Activated CD4-positive, alpha-beta memory T cell treated with anti-CD3 and anti-CD28 coated beads for 36 hours (primary cell): ENCODE measurements at regions not wholly inside any gene's neighbourhood (a gene's known extent, or its start where the extent isn't known, plus 50 kb on each side); places are given as distances from the start of the nearest gene placed in this dataset.

Source experiments
- CTCF ChIA-PET: fragments of 350-600 bp; sonication (Branson Sonifier 250); formaldehyde crosslinking; loops from one replicate; lab custom pipeline; 2021; ENCODE audit warnings: antibody characterized with exemption, inconsistent platforms; lab: Charles Lee
- POLR2A ChIA-PET: fragments of 350-600 bp; sonication (Branson Sonifier 250); formaldehyde crosslinking; loops from one replicate; lab custom pipeline; 2021; ENCODE audit warnings: antibody characterized with exemption; lab: Charles Lee
- DNase-seq: peaks from one replicate; pipeline ENCODE4 v3.0.0-alpha.2; 2020
- H3K27ac Mint-ChIP-seq: one replicate; pipeline ENCODE4 v1.8.0; 2021; ENCODE audit warnings: mixed read lengths
- H3K27me3 Mint-ChIP-seq: one replicate; pipeline ENCODE4 v1.8.0; 2021; ENCODE audit warnings: mixed read lengths
- H3K36me3 Mint-ChIP-seq: one replicate; pipeline ENCODE4 v1.8.0; 2021; ENCODE audit warnings: mixed read lengths
- H3K4me1 Mint-ChIP-seq: one replicate; pipeline ENCODE4 v1.8.0; 2021; ENCODE audit warnings: low read depth, mixed read lengths
- H3K4me3 Mint-ChIP-seq: one replicate; pipeline ENCODE4 v1.8.0; 2021; ENCODE audit warnings: mild to moderate bottlenecking, mixed read lengths
- H3K9me3 Mint-ChIP-seq: one replicate; pipeline ENCODE4 v1.8.0; 2021; ENCODE audit warnings: mixed read lengths
- intact Hi-C: fragments of 100-400 bp; cut with micrococcal nuclease; formaldehyde crosslinking; loops from one replicate; pipeline ENCODE4 v1.15.1; 2023

DNA sequence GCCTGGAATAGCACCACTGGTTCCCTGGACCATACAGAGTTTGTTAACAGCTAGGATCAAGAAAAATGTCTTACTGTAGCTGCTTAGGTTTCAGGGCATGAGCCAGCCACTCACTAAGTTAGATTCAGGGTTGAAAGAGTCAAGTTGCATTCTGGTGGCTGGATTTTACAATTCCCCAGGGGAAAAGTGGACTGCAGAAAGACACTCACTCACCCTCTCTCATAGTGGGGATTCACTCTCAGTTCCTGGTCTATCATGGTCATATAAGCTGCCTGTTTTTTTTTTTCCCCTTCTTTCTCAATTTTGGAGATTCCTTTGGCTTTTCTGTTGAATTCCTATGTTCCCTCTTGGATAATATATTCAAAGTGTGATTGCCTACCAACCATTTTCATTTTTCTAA lies 744.2 kb upstream of the GRIA3 start:
- Mint-ChIP-seq H3K36me3 (no peaks in the 10 kb centered on the region), H3K4me1 (no peaks in the 10 kb centered on the region), H3K9me3 (peaks cover 5% of the 10 kb centered on the region), H3K27ac (no peak overlapping the region), H3K27me3 (no peaks in the 10 kb centered on the region), H3K4me3 (no peak overlapping the region)
- DNase-seq: no peak
- ChIA-PET POLR2A (no interaction called here), CTCF (no interaction called here)
- intact Hi-C loops: no loop called here

DNA sequence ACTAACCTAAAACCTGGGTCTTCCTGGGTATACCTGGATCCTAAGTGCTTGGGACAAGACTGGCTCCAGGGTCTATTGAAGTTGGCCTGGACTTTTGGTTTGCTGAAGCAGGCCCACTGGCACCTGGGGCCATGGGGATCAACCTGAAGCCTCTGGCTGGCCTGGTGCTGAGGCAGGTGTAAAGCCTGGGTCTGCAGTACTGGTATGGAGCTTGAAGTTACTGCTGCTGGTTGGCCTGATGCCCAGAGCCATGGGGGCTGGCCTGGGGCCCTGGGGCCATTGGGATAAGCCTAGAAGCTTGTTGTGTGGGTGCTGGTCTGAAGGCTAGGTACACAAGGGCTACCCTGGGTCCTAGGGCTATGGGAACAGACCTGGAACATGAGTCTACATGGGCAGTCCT lies 743.2 kb upstream of the GRIA3 start:
- Mint-ChIP-seq H3K27ac (no peak overlapping the region), H3K27me3 (no peaks in the 10 kb centered on the region), H3K36me3 (no peaks in the 10 kb centered on the region), H3K4me3 (no peak overlapping the region), H3K4me1 (no peaks in the 10 kb centered on the region), H3K9me3 (peaks cover 5% of the 10 kb centered on the region)
- ChIA-PET POLR2A (no interaction called here), CTCF (no interaction called here)
- no peak for DNase-seq
- intact Hi-C loops: no loop called here

DNA sequence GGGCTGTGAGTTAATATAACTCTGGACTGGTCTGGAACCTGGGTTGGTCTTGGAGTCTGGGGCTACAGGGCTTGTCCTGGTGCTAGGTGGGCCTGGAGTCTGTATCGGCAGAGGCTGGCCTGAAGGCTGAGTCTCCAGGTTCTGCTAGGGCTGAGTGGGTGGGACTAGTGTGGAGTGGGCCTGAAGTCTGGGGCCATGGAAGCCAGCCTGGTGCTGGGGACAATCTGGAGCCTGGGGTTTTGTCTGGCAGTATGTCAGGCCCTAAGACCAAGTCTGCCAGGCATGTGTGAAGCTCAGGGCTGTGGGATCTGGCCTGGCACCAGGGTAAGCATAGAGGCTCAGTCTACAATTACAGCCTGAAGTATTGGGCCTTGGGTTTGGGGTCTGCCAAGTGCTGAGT lies 742.6 kb upstream of the GRIA3 start:
- H3K4me1 Mint-ChIP-seq: no peaks in the 10 kb centered on the region
- H3K27me3 Mint-ChIP-seq: no peaks in the 10 kb centered on the region
- peaks cover 5% of the 10 kb centered on the region for H3K9me3 Mint-ChIP-seq
- no peaks in the 10 kb centered on the region for H3K36me3 Mint-ChIP-seq
- intact Hi-C loops: no loop called here
- DNase-seq: no peak
- H3K27ac Mint-ChIP-seq: no peak overlapping the region
- ChIA-PET CTCF (no interaction called here), POLR2A (no interaction called here)
- H3K4me3 Mint-ChIP-seq: no peak overlapping the region

DNA sequence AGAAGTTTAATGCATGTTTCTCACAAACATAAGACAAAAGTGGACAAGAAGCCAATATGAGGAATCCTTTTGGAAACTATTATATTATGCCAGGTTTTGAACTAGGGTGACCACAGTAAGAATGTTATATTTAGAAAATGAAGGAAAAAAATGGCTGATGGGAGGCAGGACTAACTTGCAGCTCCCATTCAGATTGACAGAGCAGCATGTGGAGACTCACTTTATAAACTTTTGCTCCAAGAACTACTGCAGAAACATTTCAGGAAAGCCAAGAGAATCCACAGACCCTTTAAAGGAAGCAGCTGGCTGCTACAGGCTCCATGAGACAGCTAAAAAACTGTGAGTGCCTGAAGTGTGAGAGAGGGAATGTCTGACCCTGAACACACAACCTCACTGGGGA lies 738.6 kb upstream of the GRIA3 start:
- Mint-ChIP-seq H3K4me1 (no peaks in the 10 kb centered on the region), H3K36me3 (no peaks in the 10 kb centered on the region), H3K27me3 (no peaks in the 10 kb centered on the region), H3K4me3 (no peak overlapping the region), H3K27ac (no peak overlapping the region), H3K9me3 (no peaks in the 10 kb centered on the region)
- no peak for DNase-seq
- POLR2A ChIA-PET: no interaction called here
- CTCF ChIA-PET: no interaction called here
- intact Hi-C loops: no loop called here

DNA sequence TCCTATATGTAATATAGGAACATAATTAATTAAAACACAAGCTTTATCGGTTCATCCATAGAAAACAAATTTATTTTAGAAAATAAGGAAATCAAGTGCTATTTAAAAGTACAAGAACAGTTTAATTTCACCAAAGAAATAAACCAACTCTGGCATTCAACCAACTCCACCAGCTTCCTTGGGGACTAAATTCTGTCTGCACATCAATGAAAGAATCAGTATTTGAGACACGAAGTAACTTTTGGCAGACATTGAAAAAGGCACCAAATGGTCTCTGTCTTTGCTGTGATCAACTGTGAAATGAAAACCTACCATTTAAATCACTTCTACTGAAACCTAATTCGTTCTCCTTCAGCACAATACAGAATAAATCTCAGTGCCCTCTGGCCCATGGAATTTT lies 719.7 kb upstream of the GRIA3 start:
- H3K27ac Mint-ChIP-seq: no peak overlapping the region
- H3K9me3 Mint-ChIP-seq: no peaks in the 10 kb centered on the region
- H3K4me3 Mint-ChIP-seq: no peak overlapping the region
- H3K27me3 Mint-ChIP-seq: no peaks in the 10 kb centered on the region
- ChIA-PET POLR2A (no interaction called here), CTCF (no interaction called here)
- H3K36me3 Mint-ChIP-seq: no peaks in the 10 kb centered on the region
- intact Hi-C loops: no loop called here
- no peaks in the 10 kb centered on the region for H3K4me1 Mint-ChIP-seq
- no peak for DNase-seq

DNA sequence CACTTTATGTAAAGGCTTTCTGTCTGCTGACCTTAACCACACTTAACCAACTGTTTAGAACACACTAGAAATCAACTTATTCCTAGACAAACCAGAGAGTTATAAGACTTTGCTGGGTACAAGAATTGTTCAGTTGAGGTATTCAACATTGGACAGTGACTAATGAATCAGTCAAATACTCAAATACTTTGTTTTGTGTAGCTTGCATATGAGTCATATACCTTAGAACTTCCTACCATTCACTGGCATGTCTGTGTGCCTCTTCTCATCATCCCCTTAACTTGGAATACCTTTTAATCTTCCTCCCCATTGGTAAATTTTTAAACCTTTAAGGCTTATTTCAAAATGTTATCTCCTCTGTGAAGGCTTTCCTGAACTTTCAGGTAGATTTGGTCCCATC lies 708.8 kb upstream of the GRIA3 start:
- Mint-ChIP-seq H3K27ac (no peak overlapping the region), H3K27me3 (no peaks in the 10 kb centered on the region), H3K36me3 (no peaks in the 10 kb centered on the region), H3K9me3 (no peaks in the 10 kb centered on the region), H3K4me3 (no peak overlapping the region), H3K4me1 (no peaks in the 10 kb centered on the region)
- ChIA-PET CTCF (no interaction called here), POLR2A (no interaction called here)
- DNase-seq: no peak
- intact Hi-C loops: no loop called here

DNA sequence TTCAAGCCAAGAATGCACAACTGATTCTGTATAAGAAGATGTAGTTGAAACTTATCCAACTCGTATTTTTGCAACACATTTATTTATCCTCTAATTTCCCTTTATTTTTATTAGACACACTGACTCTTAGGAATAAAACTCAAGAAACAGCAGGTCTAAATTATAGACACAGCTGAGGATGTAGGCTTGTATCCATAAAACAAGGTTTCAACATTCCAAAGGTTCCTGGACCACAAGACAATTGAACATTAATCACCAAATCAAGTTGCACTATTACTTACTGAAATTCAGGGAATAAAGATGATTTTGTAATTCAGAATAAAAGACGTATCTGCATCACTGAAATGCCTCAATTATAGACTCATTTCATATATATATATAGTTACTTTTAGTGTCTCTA lies 683.5 kb upstream of the GRIA3 start:
- DNase-seq: no peak
- peaks cover 7% of the 10 kb centered on the region for H3K9me3 Mint-ChIP-seq
- ChIA-PET CTCF (no interaction called here), POLR2A (no interaction called here)
- intact Hi-C loops: no loop called here
- H3K36me3 Mint-ChIP-seq: no peaks in the 10 kb centered on the region
- no peaks in the 10 kb centered on the region for H3K27me3 Mint-ChIP-seq
- no peak overlapping the region for H3K27ac Mint-ChIP-seq
- no peaks in the 10 kb centered on the region for H3K4me1 Mint-ChIP-seq
- H3K4me3 Mint-ChIP-seq: no peak overlapping the region

DNA sequence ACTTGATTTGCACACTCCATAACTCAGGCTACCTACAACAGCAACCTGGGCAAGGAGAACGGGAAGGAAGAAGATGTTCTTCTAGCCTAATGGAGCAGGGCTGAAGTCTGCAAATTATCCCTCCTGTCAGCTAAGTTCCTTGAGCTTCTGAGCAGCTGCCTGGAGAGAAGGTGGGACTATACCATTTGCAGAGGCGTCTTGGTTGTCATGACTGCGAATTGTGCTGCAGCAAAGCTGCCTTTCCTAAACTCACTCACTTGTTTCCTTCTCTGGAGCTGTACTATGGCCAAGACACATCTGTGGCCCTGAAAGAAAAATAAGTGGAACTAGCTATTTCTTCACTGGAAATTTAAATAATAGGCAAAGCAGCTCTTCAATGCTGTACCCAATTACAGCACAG lies 682.4 kb upstream of the GRIA3 start:
- no peaks in the 10 kb centered on the region for H3K27me3 Mint-ChIP-seq
- peaks cover 6% of the 10 kb centered on the region for H3K9me3 Mint-ChIP-seq
- no peak for DNase-seq
- intact Hi-C loops: no loop called here
- H3K27ac Mint-ChIP-seq: no peak overlapping the region
- no peaks in the 10 kb centered on the region for H3K36me3 Mint-ChIP-seq
- ChIA-PET CTCF (no interaction called here), POLR2A (no interaction called here)
- H3K4me1 Mint-ChIP-seq: no peaks in the 10 kb centered on the region
- no peak overlapping the region for H3K4me3 Mint-ChIP-seq

DNA sequence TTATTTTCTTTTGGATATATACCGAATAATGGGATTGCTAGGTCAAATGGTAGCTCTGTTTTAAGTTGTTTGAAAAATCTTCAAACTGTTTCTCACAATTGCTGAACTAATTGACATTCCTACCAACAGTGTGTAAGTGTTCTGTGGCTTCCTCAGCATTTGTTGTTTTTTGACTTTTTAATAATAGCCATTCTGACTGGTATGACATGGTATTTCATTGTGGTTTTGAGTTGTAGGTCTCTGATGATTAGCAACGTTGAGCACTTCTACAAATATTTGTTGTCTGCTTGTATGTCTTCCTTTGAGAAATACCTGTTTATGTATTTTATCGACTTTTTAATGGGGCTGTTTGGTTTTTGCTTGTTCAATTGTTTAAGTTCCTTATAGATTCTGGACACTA lies 680.1 kb upstream of the GRIA3 start:
- Mint-ChIP-seq H3K9me3 (peaks cover 2% of the 10 kb centered on the region), H3K4me3 (no peak overlapping the region)
- CTCF ChIA-PET: no interaction called here

DNA sequence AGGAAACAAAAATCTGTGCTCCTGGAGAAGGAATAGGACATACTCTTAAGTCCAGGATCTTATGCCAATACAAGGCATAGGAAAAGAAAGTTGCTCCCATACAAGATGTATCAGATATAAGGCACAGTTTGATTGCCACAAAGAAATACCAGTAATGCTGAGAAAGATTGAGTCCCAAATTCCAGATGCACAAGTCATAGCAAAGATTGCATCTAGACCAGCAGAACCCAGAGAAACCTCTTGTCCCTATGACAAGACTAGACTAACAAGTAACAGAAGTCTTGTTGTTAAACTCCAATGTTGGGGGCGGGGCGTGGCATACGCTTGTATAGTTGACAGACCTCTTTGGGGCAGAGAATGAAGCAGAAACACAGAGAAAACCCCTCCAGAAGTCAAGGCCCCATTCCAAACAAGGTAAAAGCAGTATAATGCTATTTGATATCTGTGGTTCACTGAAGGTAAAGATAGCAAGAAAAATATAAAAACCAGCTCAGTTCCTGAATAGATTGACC lies 671.5 kb upstream of the GRIA3 start:
- POLR2A ChIA-PET: no interaction called here
- Mint-ChIP-seq H3K4me1 (no peaks in the 10 kb centered on the region), H3K27ac (no peak overlapping the region), H3K9me3 (no peaks in the 10 kb centered on the region), H3K4me3 (no peak overlapping the region), H3K27me3 (no peaks in the 10 kb centered on the region), H3K36me3 (no peaks in the 10 kb centered on the region)
- CTCF ChIA-PET: no interaction called here
- intact Hi-C loops: no loop called here
- DNase-seq: no peak

More for the DNA sequence above, 680.1 kb upstream of the GRIA3 start:
- Mint-ChIP-seq H3K27ac (no peak overlapping the region), H3K27me3 (no peaks in the 10 kb centered on the region), H3K36me3 (no peaks in the 10 kb centered on the region), H3K4me1 (no peaks in the 10 kb centered on the region)
- no peak for DNase-seq
- POLR2A ChIA-PET: no interaction called here
- intact Hi-C loops: no loop called here

DNA sequence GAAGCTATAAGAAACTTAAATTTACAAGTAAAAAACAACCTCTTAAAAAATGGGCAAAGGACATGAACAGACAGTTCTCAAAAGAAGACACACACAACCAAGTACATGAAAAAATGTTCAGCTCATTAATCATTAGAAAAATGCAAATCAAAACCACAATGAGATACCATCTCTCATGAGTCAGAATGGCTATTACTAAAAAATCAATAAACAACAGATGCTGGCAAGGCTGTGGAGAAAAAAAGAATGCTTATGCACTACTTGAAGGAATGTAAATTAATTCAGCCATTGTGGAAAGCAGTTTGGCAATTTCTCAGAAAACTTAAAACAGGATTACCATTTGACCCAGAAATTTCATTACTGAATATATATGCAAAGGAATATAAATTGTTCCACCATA lies 666.3 kb upstream of the GRIA3 start:
- Mint-ChIP-seq H3K4me1 (no peaks in the 10 kb centered on the region), H3K27me3 (no peaks in the 10 kb centered on the region), H3K9me3 (no peaks in the 10 kb centered on the region), H3K36me3 (no peaks in the 10 kb centered on the region), H3K4me3 (no peak overlapping the region), H3K27ac (no peak overlapping the region)
- ChIA-PET POLR2A (no interaction called here), CTCF (no interaction called here)
- intact Hi-C loops: no loop called here
- DNase-seq: no peak

DNA sequence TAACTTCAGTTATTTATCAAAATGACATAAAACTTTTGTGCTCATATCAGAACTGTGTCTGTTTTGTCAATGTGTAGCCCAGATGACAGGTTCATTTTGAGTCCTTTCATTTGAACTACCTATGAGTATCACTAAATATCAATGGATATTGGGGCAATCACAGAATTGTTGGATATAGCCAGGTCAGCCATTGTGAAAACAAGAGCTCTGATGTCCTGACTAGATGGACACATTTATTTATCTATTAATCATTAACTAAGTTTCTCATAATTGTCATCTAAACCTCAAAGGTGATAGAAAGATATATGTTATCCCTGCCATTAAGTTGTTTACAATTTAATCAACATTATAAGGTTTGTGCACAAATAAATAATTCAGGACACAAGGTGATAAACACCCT lies 638.3 kb upstream of the GRIA3 start:
- H3K36me3 Mint-ChIP-seq: no peaks in the 10 kb centered on the region

DNA sequence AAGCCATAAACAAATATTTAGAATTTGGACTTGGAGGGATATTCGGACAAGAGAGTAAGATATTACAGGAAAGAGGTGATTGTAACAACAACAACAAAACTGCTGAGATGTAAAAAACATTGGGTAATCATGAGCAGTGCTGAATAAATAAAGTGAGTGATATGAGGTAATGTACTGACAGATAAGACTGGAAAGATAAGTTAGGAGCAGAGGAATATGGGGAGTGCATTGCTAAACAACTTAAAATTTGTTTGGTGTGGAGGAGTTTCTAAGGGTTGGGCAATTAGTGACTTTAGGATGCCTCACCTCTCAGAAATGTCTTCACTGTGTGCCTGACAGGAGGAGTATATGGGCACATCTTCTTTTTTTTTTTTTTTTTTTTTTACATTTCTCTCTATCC lies 637.8 kb upstream of the GRIA3 start:
- no peak overlapping the region for H3K4me3 Mint-ChIP-seq
- H3K27me3 Mint-ChIP-seq: no peaks in the 10 kb centered on the region
- CTCF ChIA-PET: no interaction called here
- no peak overlapping the region for H3K27ac Mint-ChIP-seq
- H3K9me3 Mint-ChIP-seq: peaks cover 5% of the 10 kb centered on the region
- POLR2A ChIA-PET: no interaction called here
- no peaks in the 10 kb centered on the region for H3K36me3 Mint-ChIP-seq
- intact Hi-C loops: no loop called here
- DNase-seq: no peak
- no peaks in the 10 kb centered on the region for H3K4me1 Mint-ChIP-seq

More for the DNA sequence above, 638.3 kb upstream of the GRIA3 start:
- no peaks in the 10 kb centered on the region for H3K27me3 Mint-ChIP-seq
- intact Hi-C loops: no loop called here
- no peak overlapping the region for H3K27ac Mint-ChIP-seq
- H3K9me3 Mint-ChIP-seq: peaks cover 5% of the 10 kb centered on the region
- no peak overlapping the region for H3K4me3 Mint-ChIP-seq
- ChIA-PET CTCF (no interaction called here), POLR2A (no interaction called here)
- DNase-seq: no peak
- no peaks in the 10 kb centered on the region for H3K4me1 Mint-ChIP-seq
